Kidney (tissue), 13 donors: ENCODE measurements at regions not wholly inside any gene's neighbourhood (a gene's known extent, or its start where the extent isn't known, plus 50 kb on each side); places are given as distances from the start of the nearest gene placed in this dataset.

Experiments
- DNase-seq, 5 donors: peaks; one replicate each; pipeline ENCODE4 v3.0.0-alpha.2; 2013 to 2020
- FAIRE-seq: peaks from 2 replicates; lab custom pipeline; 2012; peaks lifted over from hg19 to GRCh38; lab: Jason Lieb, UNC
- H3K27ac ChIP-seq, 2 donors: one replicate each; pipeline ENCODE4 v1.7.0; 2013; ENCODE audit warnings: low read depth in 2 of 2, low read length in 2 of 2, inconsistent platforms in 1 of 2
- H3K27me3 ChIP-seq: one replicate; pipeline ENCODE4 v1.7.1; 2013; ENCODE audit warnings: low read length, inconsistent platforms; ENCODE audit not compliant: control insufficient read depth, insufficient read depth
- H3K36me3 ChIP-seq, 3 donors: one replicate each; pipeline versions ENCODE4 v1.7.0 to v1.7.1; 2013; ENCODE audit warnings: low read length in 3 of 3, control low read depth in 1 of 3, inconsistent platforms in 1 of 3; ENCODE audit not compliant: insufficient read depth in 3 of 3, control insufficient read depth in 2 of 3
- H3K4me1 ChIP-seq, 3 donors: one replicate each; pipeline versions ENCODE4 v1.7.0 to v1.7.1; 2013; ENCODE audit warnings: low read length in 3 of 3, inconsistent platforms in 1 of 3, low read depth in 1 of 3; ENCODE audit not compliant: control insufficient read depth in 2 of 3, insufficient read depth in 2 of 3
- H3K4me3 ChIP-seq, 3 donors: one replicate each; pipeline versions ENCODE4 v1.7.0 to v1.8.1; 2013; ENCODE audit warnings: low read length in 3 of 3, control low read depth in 1 of 3, inconsistent platforms in 1 of 3
- H3K9ac ChIP-seq, 3 donors: one replicate each; pipeline versions ENCODE4 v1.7.0 to v1.7.1; 2013; ENCODE audit warnings: low read length in 3 of 3, control low read depth in 1 of 3, inconsistent platforms in 1 of 3
- H3K9me3 ChIP-seq, 3 donors: one replicate each; pipeline versions ENCODE4 v1.7.0 to v1.7.1; 2013; ENCODE audit warnings: low read length in 3 of 3, control low read depth in 1 of 3, inconsistent platforms in 1 of 3; ENCODE audit not compliant: control insufficient read depth in 2 of 3, insufficient read depth in 1 of 3
- intact Hi-C: fragments of 100-400 bp; cut with DNase I; formaldehyde crosslinking; loops from one replicate; pipeline ENCODE4 v1.11.1; 2022
- TF ChIP-seq, protein P1 (sequence below): IDR thresholded peaks from 3 replicates; pipeline ENCODE4 v1.5.1; 2012; ENCODE audit warnings: mild to moderate bottlenecking, moderate library complexity, borderline replicate concordance; ENCODE audit not compliant: insufficient read depth; ENCODE audit errors: extremely low read depth
- donor health status: control.
- donor health status: control.
- donor health status: control.
- donor health status: control.
- donor health status: control.
- donor health status: DM: yes; HTN: yes; CAD: no.
- donor health status: Normal renal cell carcinoma (clear cell type).

DNA sequence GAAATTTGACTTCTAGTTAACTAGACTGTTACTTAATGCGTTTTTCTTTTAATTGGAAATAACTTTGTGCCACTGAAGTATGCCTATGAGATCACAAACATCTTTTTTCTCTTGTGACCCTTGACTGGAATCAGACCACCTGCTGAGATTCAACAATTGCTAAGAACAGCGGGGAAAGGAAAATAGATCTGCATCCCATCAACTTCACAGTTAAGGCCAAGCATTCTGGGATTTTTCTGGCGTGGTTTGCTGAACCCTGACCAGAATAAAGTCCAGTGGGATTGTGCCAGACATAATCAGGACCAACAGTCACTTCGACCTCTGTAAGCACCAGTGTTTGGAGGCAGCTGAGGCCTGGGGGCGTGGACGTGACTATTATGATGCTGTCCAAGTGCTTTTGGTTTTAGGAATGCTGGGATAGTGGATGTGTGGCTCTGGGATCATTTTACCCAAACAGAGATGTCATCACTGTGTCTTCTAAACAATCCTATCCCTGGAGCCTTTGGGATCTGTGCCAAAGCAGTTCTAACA lies 373.3 kb upstream of the PRKCQ start:
- no peak overlapping the region for H3K4me3 ChIP-seq
- intact Hi-C loops = no loop called here
- FAIRE-seq (no peak), DNase-seq (peak in 1 of 5 donors; percentile 16)
- H3K27me3 ChIP-seq = no peaks in the 10 kb centered on the region
- TF ChIP-seq, protein P1, sequence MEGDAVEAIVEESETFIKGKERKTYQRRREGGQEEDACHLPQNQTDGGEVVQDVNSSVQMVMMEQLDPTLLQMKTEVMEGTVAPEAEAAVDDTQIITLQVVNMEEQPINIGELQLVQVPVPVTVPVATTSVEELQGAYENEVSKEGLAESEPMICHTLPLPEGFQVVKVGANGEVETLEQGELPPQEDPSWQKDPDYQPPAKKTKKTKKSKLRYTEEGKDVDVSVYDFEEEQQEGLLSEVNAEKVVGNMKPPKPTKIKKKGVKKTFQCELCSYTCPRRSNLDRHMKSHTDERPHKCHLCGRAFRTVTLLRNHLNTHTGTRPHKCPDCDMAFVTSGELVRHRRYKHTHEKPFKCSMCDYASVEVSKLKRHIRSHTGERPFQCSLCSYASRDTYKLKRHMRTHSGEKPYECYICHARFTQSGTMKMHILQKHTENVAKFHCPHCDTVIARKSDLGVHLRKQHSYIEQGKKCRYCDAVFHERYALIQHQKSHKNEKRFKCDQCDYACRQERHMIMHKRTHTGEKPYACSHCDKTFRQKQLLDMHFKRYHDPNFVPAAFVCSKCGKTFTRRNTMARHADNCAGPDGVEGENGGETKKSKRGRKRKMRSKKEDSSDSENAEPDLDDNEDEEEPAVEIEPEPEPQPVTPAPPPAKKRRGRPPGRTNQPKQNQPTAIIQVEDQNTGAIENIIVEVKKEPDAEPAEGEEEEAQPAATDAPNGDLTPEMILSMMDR = no peak
- no peak overlapping the region for H3K9ac ChIP-seq
- H3K36me3 ChIP-seq = no peaks in the 10 kb centered on the region
- H3K9me3 ChIP-seq = no peaks in the 10 kb centered on the region
- H3K4me1 ChIP-seq = no peaks in the 10 kb centered on the region
- H3K27ac ChIP-seq = no peak overlapping the region

DNA sequence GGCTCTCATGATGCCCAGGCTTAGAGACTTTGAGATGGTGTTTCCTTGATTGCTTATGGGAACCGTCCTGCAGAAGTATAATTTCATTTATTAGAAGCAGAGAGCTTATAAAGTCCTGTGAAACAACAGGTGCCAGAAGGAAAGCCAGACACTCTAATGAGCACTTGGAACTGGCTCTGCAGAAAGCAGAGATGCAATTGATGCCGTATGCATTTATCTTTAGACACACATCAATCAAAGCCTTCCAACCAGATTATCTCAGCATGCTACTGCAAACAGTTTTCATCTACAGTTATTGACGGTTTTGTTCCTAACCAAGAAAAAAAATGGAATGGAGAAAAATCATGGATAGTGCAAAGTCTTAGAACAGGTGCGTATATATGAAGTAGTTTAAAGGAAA lies 371.7 kb upstream of the PRKCQ start:
- intact Hi-C loops = no loop called here
- TF ChIP-seq, protein P1 = no peak
- H3K4me1 ChIP-seq = no peaks in the 10 kb centered on the region
- no peak overlapping the region for H3K9ac ChIP-seq
- no peaks in the 10 kb centered on the region for H3K27me3 ChIP-seq
- no peak overlapping the region for H3K4me3 ChIP-seq
- no peak overlapping the region for H3K27ac ChIP-seq
- H3K36me3 ChIP-seq = no peaks in the 10 kb centered on the region
- H3K9me3 ChIP-seq = no peaks in the 10 kb centered on the region
- DNase-seq = no peak
- no peak for FAIRE-seq

DNA sequence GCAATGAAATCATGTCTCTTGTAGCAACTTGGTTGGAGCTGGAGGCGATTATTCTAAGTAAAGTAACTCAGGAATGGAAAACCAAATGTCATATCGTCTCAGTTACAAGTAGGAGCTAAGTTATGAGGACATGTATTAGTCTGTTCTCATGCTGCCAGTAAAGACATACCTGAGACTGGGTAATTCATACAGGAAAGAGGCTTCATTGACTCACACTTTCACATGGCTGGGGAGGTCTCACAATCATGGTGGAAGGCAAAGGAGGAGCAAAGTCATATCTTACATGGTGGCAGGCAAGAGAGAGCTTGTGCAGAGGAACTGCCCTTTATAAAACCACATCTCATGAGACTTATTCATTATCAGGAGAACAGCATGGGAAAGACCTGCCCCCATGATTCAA lies 370.1 kb upstream of the PRKCQ start:
- FAIRE-seq = no peak
- TF ChIP-seq, protein P1 = no peak
- Histone ChIP-seq H3K27me3 (no peaks in the 10 kb centered on the region), H3K9me3 (no peaks in the 10 kb centered on the region), H3K4me3 (no peak overlapping the region), H3K4me1 (no peaks in the 10 kb centered on the region), H3K9ac (no peak overlapping the region), H3K27ac (no peak overlapping the region), H3K36me3 (no peaks in the 10 kb centered on the region)
- intact Hi-C loops = no loop called here
- no peak for DNase-seq

DNA sequence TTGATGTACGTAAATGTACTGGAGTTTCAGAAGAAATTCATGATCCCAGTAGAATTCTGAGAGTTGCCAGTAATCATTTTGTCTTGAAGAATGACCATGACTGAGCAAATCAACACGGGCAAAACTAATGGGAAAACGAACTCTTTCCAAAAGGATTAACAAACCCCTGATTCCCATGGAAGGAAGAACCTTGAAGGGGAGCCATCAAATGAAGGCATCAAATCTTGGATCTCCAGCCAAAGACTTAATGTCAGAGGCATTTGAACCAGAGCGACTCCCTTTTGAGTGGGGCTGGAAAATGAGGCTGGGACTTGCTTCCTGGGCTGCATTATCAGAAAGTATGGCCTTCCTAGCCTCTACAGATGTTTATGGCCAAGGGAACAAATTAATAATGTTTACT lies 364.4 kb upstream of the PRKCQ start:
- H3K4me1 ChIP-seq = no peaks in the 10 kb centered on the region
- no peak overlapping the region for H3K4me3 ChIP-seq
- TF ChIP-seq, protein P1 = no peak
- H3K9ac ChIP-seq = no peak overlapping the region
- no peaks in the 10 kb centered on the region for H3K27me3 ChIP-seq
- DNase-seq = no peak
- no peak overlapping the region for H3K27ac ChIP-seq
- H3K9me3 ChIP-seq = no peaks in the 10 kb centered on the region
- FAIRE-seq = no peak
- intact Hi-C loops = no loop called here
- H3K36me3 ChIP-seq = no peaks in the 10 kb centered on the region
